Ovary (tissue), 3 donors: ENCODE measurements at regions not wholly inside any gene's neighbourhood (a gene's known extent, or its start where the extent isn't known, plus 50 kb on each side); places are given as distances from the start of the nearest gene placed in this dataset.

Experiments used
- EP300 ChIP-seq: sonication (generic); formaldehyde crosslinking; IDR thresholded peaks from one replicate; pipeline ENCODE4 v1.6.1; 2017; ENCODE audit warnings: antibody characterized with exemption
- POLR2A ChIP-seq: fragments of 450-650 bp; IDR thresholded peaks from one replicate; pipeline ENCODE4 v1.6.1; 2017; ENCODE audit warnings: antibody characterized with exemption, mild to moderate bottlenecking, moderate library complexity
- TF ChIP-seq, protein P1 (sequence below), 3 donors: fragments of 450-650 bp in 2 of 3; fragments of 200-600 bp in 1 of 3; IDR thresholded peaks; one replicate each; pipeline versions ENCODE4 v1.5.1 to v1.8.0; 2016 to 2022; ENCODE audit warnings: antibody characterized with exemption in 3 of 3, mild to moderate bottlenecking in 1 of 3
- donor health status: DM: no; HTN: no; CAD: no.

DNA sequence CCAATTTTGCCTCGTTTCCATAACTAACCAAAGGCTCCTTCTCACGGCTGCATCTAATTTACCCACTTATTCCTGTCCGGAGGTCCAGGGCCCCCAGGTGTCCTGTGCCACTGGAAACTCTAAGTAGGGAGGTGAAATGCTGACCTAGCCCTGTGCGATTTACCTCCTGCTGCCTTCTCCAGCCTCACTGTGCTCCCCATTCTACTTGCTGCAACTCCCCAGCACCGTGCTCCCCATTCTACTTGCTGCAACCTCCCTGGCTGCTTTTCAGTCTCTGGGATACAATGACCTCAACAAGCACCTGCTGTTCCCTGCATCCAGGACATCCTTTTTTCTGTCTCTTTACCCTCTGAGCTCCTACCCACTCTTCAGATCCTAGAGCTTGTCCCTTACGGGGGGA, 254.7 kb upstream of the PROK2 start:
- TF ChIP-seq, protein P1, sequence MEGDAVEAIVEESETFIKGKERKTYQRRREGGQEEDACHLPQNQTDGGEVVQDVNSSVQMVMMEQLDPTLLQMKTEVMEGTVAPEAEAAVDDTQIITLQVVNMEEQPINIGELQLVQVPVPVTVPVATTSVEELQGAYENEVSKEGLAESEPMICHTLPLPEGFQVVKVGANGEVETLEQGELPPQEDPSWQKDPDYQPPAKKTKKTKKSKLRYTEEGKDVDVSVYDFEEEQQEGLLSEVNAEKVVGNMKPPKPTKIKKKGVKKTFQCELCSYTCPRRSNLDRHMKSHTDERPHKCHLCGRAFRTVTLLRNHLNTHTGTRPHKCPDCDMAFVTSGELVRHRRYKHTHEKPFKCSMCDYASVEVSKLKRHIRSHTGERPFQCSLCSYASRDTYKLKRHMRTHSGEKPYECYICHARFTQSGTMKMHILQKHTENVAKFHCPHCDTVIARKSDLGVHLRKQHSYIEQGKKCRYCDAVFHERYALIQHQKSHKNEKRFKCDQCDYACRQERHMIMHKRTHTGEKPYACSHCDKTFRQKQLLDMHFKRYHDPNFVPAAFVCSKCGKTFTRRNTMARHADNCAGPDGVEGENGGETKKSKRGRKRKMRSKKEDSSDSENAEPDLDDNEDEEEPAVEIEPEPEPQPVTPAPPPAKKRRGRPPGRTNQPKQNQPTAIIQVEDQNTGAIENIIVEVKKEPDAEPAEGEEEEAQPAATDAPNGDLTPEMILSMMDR (IDR thresholded peaks at IDR 0.05), result no peak
- TF ChIP-seq POLR2A (no peak), EP300 (no peak)
